H9 (cell line): ENCODE measurements at regions not wholly inside any gene's neighbourhood (a gene's known extent, or its start where the extent isn't known, plus 50 kb on each side); places are given as distances from the start of the nearest gene placed in this dataset.

Source experiments
- DNase-seq: peaks from one replicate; pipeline ENCODE4 v3.0.0-alpha.2; 2017
- H2AFZ ChIP-seq: one replicate; pipeline ENCODE4 v1.6.1; 2013; ENCODE audit warnings: mild to moderate bottlenecking, low read length, control low read depth, moderate library complexity
- H2AK5ac ChIP-seq: 2 replicates; pipeline ENCODE4 v1.6.1; 2013; ENCODE audit warnings: low read length, control low read depth, mixed read lengths; ENCODE audit not compliant: insufficient read length
- H2BK120ac ChIP-seq: one replicate; pipeline ENCODE4 v1.6.1; 2013; ENCODE audit warnings: low read depth, mild to moderate bottlenecking, low read length, control low read depth, inconsistent platforms; ENCODE audit not compliant: poor library complexity, severe bottlenecking
- H2BK12ac ChIP-seq: 2 replicates; pipeline ENCODE4 v1.6.1; 2013; ENCODE audit warnings: low read length, control low read depth, mixed read lengths, low read depth; ENCODE audit not compliant: insufficient read length
- H2BK15ac ChIP-seq: 2 replicates; pipeline ENCODE4 v1.6.1; 2013; ENCODE audit warnings: low read depth, low read length, control low read depth
- H2BK20ac ChIP-seq: one replicate; pipeline ENCODE4 v1.6.1; 2013; ENCODE audit warnings: low read depth, mild to moderate bottlenecking, low read length, control low read depth, inconsistent platforms; ENCODE audit not compliant: poor library complexity, severe bottlenecking
- H2BK5ac ChIP-seq: 2 replicates; pipeline ENCODE4 v1.6.1; 2013; ENCODE audit warnings: low read length, control low read depth, mixed read lengths; ENCODE audit not compliant: insufficient read length
- H3K14ac ChIP-seq: 2 replicates; pipeline ENCODE4 v1.6.1; 2013; ENCODE audit warnings: low read length, control low read depth; ENCODE audit not compliant: insufficient read depth
- H3K18ac ChIP-seq: 2 replicates; pipeline ENCODE4 v1.6.1; 2013; ENCODE audit warnings: low read depth, mild to moderate bottlenecking, mixed read lengths, low read length, control low read depth; ENCODE audit not compliant: insufficient read length
- H3K23ac ChIP-seq: 2 replicates; pipeline ENCODE4 v1.6.1; 2013; ENCODE audit warnings: low read length, control low read depth, mixed read lengths, low read depth; ENCODE audit not compliant: insufficient read length
- H3K23me2 ChIP-seq: 2 replicates; pipeline ENCODE4 v1.6.1; 2013; ENCODE audit warnings: low read depth, mild to moderate bottlenecking, mixed read lengths, low read length, control low read depth; ENCODE audit not compliant: insufficient read length, poor library complexity, severe bottlenecking
- H3K27ac ChIP-seq: 2 replicates; pipeline ENCODE4 v1.5.1; 2013; ENCODE audit warnings: low read length, control low read depth, mixed read lengths, low read depth; ENCODE audit not compliant: insufficient read length
- H3K27me3 ChIP-seq: 2 replicates; pipeline ENCODE4 v1.6.1; 2013; ENCODE audit warnings: low read length, control low read depth, inconsistent platforms; ENCODE audit not compliant: insufficient read depth
- H3K4ac ChIP-seq: 2 replicates; pipeline ENCODE4 v1.6.1; 2013; ENCODE audit warnings: low read depth, mild to moderate bottlenecking, control low read depth, inconsistent platforms, low read length, moderate library complexity
- H3K4me1 ChIP-seq: 2 replicates; pipeline ENCODE4 v1.6.1; 2013; ENCODE audit warnings: low read length, control low read depth, inconsistent platforms; ENCODE audit not compliant: insufficient read depth
- H3K4me2 ChIP-seq: 2 replicates; pipeline ENCODE4 v1.6.1; 2013; ENCODE audit warnings: low read length, control low read depth, mixed read lengths; ENCODE audit not compliant: insufficient read length, insufficient read depth
- H3K56ac ChIP-seq: 2 replicates; pipeline ENCODE4 v1.6.1; 2013; ENCODE audit warnings: low read depth, mild to moderate bottlenecking, mixed read lengths, low read length, control low read depth; ENCODE audit not compliant: insufficient read length
- H3K79me1 ChIP-seq: 2 replicates; pipeline ENCODE4 v1.6.1; 2013; ENCODE audit warnings: low read depth, mild to moderate bottlenecking, moderate library complexity, low read length, control low read depth, inconsistent platforms; ENCODE audit not compliant: insufficient read depth, poor library complexity, severe bottlenecking
- H3K79me2 ChIP-seq: 2 replicates; pipeline ENCODE4 v1.6.1; 2013; ENCODE audit warnings: low read length, control low read depth, inconsistent platforms; ENCODE audit not compliant: insufficient read depth
- H3K9ac ChIP-seq: 2 replicates; pipeline ENCODE4 v1.6.1; 2013; ENCODE audit warnings: low read length, control low read depth, mixed read lengths; ENCODE audit not compliant: insufficient read length; ENCODE audit errors: extremely low read depth
- H3K9me3 ChIP-seq: one replicate; pipeline ENCODE4 v1.6.1; 2013; ENCODE audit warnings: low read depth, low read length, inconsistent platforms; ENCODE audit not compliant: control insufficient read depth
- H3T11ph ChIP-seq: one replicate; pipeline ENCODE4 v1.6.1; 2013; ENCODE audit warnings: mild to moderate bottlenecking, low read length, control low read depth, inconsistent platforms
- H4K20me1 ChIP-seq: one replicate; pipeline ENCODE4 v1.6.1; 2013; ENCODE audit not compliant: control insufficient read depth, insufficient read length, insufficient read depth
- H4K5ac ChIP-seq: 2 replicates; pipeline ENCODE4 v1.6.1; 2013; ENCODE audit warnings: low read depth, mild to moderate bottlenecking, mixed read lengths, low read length, control low read depth; ENCODE audit not compliant: insufficient read length
- H4K8ac ChIP-seq: replicated peaks from 2 replicates; pipeline ENCODE4 v1.6.1; 2013; ENCODE audit warnings: low read length, control low read depth, mixed read lengths, low read depth; ENCODE audit not compliant: insufficient read length
- H4K91ac ChIP-seq: 2 replicates; pipeline ENCODE4 v1.6.1; 2013; ENCODE audit warnings: low read depth, mild to moderate bottlenecking, moderate library complexity, mixed read lengths, low read length, control low read depth; ENCODE audit not compliant: insufficient read length
- H3K27ac Mint-ChIP-seq, 3 experiments: 2 replicates in 2 of 3; 3 replicates in 1 of 3; pipeline ENCODE4 v1.8.0; 2020 to 2021; ENCODE audit warnings: mixed read lengths in 3 of 3, mild to moderate bottlenecking in 1 of 3, moderate library complexity in 1 of 3
- H3K27me3 Mint-ChIP-seq: 2 replicates; pipeline ENCODE4 v1.8.0; 2021; ENCODE audit warnings: low read depth, mild to moderate bottlenecking, moderate library complexity, mixed read lengths
- H3K36me3 Mint-ChIP-seq, 3 experiments: 2 replicates in 2 of 3; 3 replicates in 1 of 3; pipeline ENCODE4 v1.8.0; 2020 to 2021; ENCODE audit warnings: low read depth in 3 of 3, mixed read lengths in 3 of 3; ENCODE audit not compliant: insufficient read depth in 1 of 3
- H3K4me1 Mint-ChIP-seq, 2 experiments: 2 replicates each; pipeline ENCODE4 v1.8.0; 2020; ENCODE audit warnings: mixed read lengths in 2 of 2
- H3K4me3 Mint-ChIP-seq, 2 experiments: 2 replicates in 1 of 2; 3 replicates in 1 of 2; pipeline ENCODE4 v1.8.0; 2020 to 2021; ENCODE audit warnings: mild to moderate bottlenecking in 2 of 2, mixed read lengths in 2 of 2, moderate library complexity in 1 of 2
- H3K9me3 Mint-ChIP-seq, 2 experiments: 2 replicates in 1 of 2; 3 replicates in 1 of 2; pipeline ENCODE4 v1.8.0; 2020; ENCODE audit warnings: mild to moderate bottlenecking in 2 of 2, mixed read lengths in 2 of 2, moderate library complexity in 1 of 2
- CTCF ChIP-seq: fragments of 200-600 bp; sonication (generic); conservative IDR thresholded peaks from 3 replicates; pipeline ENCODE4 v1.8.0; 2021; ENCODE audit warnings: antibody characterized with exemption, mild to moderate bottlenecking
- WGBS: extraction: QIAGEN DNeasy Blood & Tissue Kit; methylation state at CpG from one replicate; pipeline ENCODE4 v1.1.7; 2013; ENCODE audit warnings: missing lambda C conversion rate, low lambda C conversion rate, mixed read lengths; ENCODE audit not compliant: insufficient read length; ENCODE audit errors: extremely low coverage; 5-methylcytosine and 5-hydroxymethylcytosine counted together

GRCh38 chr10:105734479-105734878 is 1093.4 kb downstream of the SORCS3 start:
- H3K4ac ChIP-seq = no peak overlapping the region
- Mint-ChIP-seq H3K9me3 (peaks cover 22 to 25% of the 10 kb centered on the region in 2 experiments), H3K4me3 (no peak overlapping the region), H3K36me3 (peaks cover 0 to 25% (median 8%) of the 10 kb centered on the region in 3 experiments; a peak in 3 of 7 replicates), H3K27me3 (peaks cover 4% of the 10 kb centered on the region; the same call in 1 of the 2 replicates), H3K4me1 (peaks cover 0 to 2% of the 10 kb centered on the region in 2 experiments; a peak in 1 of 4 replicates), H3K27ac (no peak overlapping the region)
- no peak overlapping the region for H3K14ac ChIP-seq
- H4K20me1 ChIP-seq = no peaks in the 10 kb centered on the region
- no peaks in the 10 kb centered on the region for H3K23me2 ChIP-seq
- H3K4me2 ChIP-seq = no peak overlapping the region
- H3T11ph ChIP-seq = no peak overlapping the region
- H2BK20ac ChIP-seq = no peak overlapping the region
- H3K27me3 ChIP-seq = no peaks in the 10 kb centered on the region
- H2AFZ ChIP-seq = no peak overlapping the region
- no peak overlapping the region for H4K91ac ChIP-seq
- H3K79me2 ChIP-seq = no peaks in the 10 kb centered on the region
- H4K8ac ChIP-seq = no peak overlapping the region
- no peak overlapping the region for H3K27ac ChIP-seq
- no peaks in the 10 kb centered on the region for H3K79me1 ChIP-seq
- H3K9ac ChIP-seq = no peak overlapping the region
- H2BK15ac ChIP-seq = no peak overlapping the region
- TF ChIP-seq CTCF = no peak
- no peak for DNase-seq
- H3K4me1 ChIP-seq = no peaks in the 10 kb centered on the region
- no CpG with 5 or more reads among the region's 2 CpGs for WGBS
- no peak overlapping the region for H2AK5ac ChIP-seq
- peaks cover 6% of the 10 kb centered on the region for H3K9me3 ChIP-seq
- H3K56ac ChIP-seq = no peak overlapping the region
- H2BK120ac ChIP-seq = no peak overlapping the region
- H3K23ac ChIP-seq = no peak overlapping the region
- H3K18ac ChIP-seq = no peak overlapping the region
- no peak overlapping the region for H2BK5ac ChIP-seq
- no peak overlapping the region for H4K5ac ChIP-seq
- no peak overlapping the region for H2BK12ac ChIP-seq
